T47D (cell line): ENCODE measurements at regions not wholly inside any gene's neighbourhood (a gene's known extent, or its start where the extent isn't known, plus 50 kb on each side); places are given as distances from the start of the nearest gene placed in this dataset.
A peak's percentile ranks its signal among the peaks of the same experiment; 100 is the strongest.

Source experiments
- DNase-seq, 2 experiments: peaks; one replicate each; pipeline versions ENCODE4 v3.0.0 to v3.0.0-alpha.2; 2011 to 2012; ENCODE audit warnings: low read depth in 1 of 2, low spot score in 1 of 2
- JUND ChIP-seq: IDR thresholded peaks from 2 replicates; pipeline ENCODE4 v1.6.1; 2012; ENCODE audit warnings: low read depth
- in situ Hi-C: cut with HindIII; loops from 2 replicates; pipeline ENCODE4 v1.10.0; 2016; ENCODE audit warnings: low sequenced_read_pairs, low pct_unique_long_range_greater_than_20kb

DNA sequence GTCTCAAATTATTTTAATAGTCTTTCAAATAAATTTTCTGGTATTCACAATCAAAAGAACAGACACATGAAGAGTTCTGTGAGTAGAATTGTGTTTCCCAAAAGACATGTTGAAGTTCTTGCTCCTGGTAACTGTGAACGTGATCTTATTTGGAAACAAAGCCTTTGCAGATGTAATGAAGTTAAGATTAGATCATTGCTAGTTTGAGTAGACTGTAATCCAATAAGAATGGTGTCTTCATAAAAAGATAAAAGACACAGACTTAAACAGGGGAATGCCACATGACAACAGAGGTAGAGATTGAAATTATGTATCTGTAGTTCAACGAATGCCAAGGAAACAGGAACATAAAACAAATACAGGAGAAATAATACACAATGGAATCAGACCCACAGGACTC lies 357.4 kb upstream of the CA10 start:
- in situ Hi-C loops = no loop called here
- no peak for DNase-seq
- TF ChIP-seq JUND = no peak

DNA sequence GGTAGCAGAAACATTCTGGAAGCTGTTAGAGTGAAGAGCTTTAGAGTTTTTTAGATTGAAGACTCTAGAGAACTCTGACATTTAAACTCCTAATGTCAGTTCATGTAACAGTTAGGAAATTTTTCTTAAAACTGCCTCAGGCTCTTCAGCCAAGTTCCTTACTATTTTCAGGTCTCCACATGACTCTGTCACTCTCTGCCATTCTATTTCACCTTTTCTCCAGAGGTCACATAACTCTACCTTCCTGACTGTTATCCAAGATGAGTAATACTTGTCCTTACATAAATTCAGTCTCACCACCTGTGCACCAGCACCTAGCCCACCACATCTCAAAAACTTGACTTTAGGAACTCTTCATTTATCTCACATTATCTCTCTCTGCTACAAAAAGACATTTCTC lies 347.1 kb upstream of the CA10 start:
- TF ChIP-seq JUND = no peak
- DNase-seq = no peak
- in situ Hi-C loops = no loop called here

DNA sequence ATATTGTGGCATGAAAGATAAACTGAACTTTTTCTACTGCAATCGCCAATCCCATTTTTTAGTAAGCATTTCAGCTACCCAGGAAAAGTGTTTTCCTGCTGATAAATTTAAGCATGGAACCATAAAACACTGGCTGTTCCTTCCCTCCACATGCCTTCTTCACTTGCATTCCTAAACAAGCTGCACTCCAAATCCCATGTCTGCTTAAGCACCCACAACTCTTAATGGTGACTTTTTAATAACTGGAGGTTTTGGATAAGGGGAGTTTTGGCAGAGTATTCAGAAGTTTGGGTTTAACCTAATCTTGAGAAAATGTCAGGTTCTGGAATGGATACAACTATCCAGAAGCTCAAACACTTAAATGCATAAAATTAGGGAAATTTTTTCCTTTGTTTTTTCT lies 345.6 kb upstream of the CA10 start:
- in situ Hi-C loops = no loop called here
- no peak for DNase-seq
- no peak for TF ChIP-seq JUND

DNA sequence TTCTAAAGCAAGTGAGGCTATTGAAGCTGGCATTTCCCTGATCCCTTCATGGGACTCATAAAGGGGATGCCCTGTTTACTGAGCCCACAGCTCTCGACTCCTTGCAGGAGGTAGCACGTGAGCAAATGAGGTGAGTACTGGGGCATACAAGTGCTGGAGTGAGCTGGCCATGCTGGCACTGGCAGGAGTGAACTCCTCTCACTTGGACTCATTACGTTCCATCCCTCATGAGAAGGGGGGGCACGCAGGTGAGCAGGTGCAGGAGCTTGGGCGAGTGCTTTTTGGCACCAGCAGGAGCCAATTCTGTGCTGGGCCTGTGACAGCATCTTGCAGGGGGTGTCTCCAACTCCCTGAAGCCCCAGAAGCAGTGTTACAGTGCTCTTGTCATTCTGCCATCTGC lies 337.1 kb upstream of the CA10 start:
- in situ Hi-C loops = no loop called here
- no peak for DNase-seq
- no peak for TF ChIP-seq JUND

DNA sequence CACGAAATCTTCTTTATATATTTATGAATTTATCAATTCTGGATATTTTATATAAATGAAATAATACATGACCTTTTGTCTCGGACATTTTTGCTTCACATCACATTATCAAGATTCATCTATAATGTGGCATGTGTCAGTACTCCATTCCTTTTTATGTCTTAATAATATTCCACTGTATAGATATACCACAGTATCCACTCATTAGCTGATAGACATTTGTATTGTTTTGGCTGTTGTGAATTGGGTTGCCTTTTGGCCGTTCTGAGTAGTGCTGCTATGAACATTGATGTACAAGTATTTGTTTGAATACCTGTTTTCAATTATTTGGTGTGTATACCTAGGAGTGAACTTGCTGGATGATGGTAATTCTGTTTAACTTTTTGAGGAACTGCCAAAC lies 323.8 kb upstream of the CA10 start:
- in situ Hi-C loops = no loop called here
- DNase-seq = no peak
- no peak for TF ChIP-seq JUND

DNA sequence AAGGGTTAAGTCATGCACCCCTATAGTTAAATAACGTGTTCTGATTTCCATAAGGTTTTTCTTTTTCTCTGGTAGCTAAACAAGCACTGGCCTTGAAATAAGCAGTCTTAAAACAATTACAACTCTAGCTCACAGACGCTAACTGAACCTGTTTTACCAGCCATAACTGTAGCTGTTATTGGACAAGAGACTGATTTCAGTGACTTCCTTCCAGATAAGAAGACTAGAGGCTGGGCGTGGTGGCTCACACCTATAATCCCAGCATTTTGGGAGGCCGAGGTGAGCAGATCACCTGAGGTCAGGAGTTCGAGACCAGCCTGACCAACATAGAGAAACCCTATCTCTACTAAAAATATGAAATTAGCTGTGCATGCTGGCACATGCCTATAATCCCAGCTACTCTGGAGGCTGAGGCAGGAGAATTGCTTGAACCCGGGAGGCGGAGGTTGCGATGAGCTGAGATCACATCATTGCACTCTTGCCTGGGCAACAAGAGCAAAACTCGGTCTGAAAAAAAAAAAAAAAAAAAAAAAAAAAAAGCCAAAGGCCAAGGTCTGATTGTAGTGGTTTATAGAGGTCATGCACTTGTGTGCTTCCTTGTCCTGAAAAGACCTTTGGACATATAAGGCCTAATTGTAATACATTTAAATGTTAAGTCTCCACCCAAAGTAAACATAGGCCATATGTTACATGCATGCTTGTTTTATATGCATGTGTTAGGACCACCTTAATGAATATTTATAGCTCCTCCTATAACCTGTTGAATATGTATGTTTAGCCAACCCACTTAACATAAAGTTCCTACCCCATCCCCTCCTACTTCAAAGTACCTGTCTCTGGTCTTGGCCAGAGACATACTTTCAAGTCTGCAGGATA lies 319.5 kb upstream of the CA10 start:
- no peak for TF ChIP-seq JUND
- in situ Hi-C loops = no loop called here
- no peak for DNase-seq

DNA sequence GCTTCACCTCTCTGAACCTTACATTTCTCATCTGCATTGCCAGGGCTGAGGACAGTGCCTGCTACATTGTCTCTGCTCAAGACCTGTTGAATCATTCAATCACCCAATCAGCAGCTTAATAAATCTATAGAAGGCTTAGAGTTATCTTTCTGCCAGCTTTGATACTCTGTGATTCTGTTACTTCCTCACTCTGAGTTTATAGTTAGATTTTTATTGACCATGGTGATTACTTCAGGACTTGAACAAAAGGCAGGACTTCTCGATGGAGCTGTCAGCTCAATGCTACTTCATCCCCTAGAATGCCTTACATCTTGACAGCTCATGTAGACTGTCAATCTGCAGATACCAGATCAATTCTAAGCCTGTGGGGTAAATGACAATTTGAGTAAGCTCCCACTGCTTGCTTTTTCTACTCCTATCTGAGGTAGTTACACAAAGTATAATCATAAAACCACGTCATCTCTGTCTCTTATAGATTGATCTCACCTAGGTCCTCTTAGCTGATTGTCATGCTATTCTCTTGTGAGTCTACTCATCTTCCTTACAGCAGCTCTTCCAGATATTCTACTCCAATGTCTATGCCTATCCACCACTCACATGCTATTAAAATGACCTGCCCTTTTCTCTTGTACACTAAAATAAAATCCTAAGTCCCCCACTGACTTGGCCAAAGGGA lies 318.3 kb upstream of the CA10 start:
- no peak for DNase-seq
- in situ Hi-C loops = no loop called here

DNA sequence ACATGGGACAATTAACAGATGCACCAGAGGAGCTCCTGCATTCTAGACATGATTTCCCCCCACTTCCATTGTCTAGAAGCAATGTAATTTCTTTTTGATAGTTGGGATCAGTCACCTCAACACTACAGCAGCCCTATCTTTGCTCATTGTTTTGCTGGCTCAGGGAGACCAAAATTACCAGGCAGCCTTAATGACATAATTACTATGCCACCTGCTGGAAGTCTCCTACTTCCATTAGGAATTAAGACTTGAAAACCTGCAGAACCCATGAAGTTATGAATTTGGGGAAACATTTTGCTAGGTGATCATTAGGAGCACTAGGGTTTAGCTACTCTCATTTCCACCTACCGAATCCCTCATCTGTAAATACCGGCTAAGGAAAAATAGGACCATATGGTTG lies 312.0 kb upstream of the CA10 start:
- in situ Hi-C loops = no loop called here
- peak in 1 of 2 experiments; percentile 7 for DNase-seq
- no peak for TF ChIP-seq JUND

More for the DNA sequence above, 318.3 kb upstream of the CA10 start:
- no peak for TF ChIP-seq JUND

DNA sequence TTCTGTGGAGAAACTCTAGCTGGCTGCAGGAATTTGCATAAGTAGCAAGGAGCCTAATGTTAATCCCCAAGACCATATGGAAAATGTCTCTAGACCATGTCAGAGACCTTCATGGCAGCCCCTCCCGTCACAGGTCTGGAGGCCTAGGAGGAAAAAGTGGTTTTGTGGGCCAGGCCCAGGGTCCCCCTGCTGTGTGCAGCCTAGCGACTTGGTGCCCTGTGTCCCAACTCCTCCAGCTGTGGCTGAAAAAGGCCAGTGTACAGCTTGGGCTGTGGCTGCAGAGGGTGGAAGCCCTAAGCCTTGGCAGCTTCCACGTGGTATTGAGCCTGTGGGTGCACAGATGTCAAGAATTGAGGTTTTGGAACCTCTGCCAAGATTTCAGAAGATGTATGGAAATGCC lies 306.9 kb upstream of the CA10 start:
- no peak for DNase-seq
- TF ChIP-seq JUND = no peak
- in situ Hi-C loops = no loop called here

DNA sequence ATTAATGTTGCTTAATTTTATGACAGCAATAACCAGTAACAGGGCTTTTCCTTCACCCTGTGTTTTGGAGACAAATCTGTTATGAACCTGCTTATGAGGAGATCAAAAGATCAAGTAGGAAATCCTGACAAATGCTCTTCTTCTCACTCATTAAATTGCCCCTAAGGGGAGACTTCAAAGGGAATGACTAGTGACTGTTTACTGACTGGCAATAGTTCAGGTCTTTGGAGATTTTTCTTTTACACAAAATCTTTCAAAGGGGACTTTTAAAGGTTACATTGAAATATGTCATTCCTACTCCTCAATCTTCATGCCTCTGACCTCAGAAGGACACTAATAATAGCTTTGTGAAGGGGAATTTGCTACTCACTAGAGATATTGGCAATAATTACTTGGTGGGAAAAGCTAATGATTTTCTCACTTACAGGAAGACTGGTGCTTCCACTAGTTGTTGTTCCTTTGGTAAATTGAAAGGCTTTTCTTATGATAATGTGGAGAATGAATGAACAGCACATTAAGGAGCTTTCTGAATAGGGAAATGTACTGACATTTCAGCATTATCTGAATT lies 292.9 kb upstream of the CA10 start:
- no peak for TF ChIP-seq JUND
- in situ Hi-C loops = no loop called here
- DNase-seq = no peak

DNA sequence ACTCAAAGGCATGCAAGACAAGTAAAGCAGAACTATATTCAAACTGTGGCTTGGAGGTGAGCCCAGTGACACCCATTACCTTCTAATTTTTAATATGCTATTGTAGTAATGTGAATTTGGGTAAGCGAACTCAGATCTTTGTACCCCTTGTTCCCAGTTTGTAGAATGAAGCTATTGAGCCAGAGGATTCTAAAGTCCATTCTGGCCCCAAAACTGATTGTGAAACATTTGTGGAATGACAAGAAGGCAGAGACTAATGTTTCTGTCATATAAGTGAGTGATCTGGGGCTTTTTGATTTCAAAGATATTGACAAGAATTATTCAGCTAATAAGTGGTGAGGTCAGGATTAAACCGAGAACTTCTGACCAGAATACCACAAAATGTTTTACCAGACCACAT lies 283.8 kb upstream of the CA10 start:
- DNase-seq = no peak
- no peak for TF ChIP-seq JUND
- in situ Hi-C loops = no loop called here

DNA sequence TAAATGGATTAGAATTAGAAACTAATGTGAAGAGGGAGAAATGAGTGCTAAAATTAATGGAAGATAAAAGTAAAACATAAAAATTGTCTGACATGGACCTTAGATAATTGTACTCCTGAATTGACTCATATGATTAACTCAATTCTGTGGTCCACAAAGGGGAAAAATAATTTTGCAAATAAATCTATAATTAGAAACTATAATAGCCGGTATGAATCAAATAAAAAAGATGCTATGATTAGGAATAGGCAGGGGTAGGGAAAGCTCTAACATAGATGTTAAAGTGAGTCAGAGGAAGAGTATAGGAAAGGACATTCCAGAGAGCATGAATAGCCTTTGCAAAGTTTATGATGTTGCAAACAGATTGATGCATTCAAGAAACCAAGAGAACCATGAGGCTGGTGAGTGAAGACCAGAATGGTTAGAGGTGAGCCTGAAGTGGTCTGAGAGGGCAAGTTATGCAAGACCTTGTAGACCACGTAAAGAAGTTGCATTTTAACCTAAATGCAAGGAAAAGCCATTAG lies 262.1 kb upstream of the CA10 start:
- in situ Hi-C loops = no loop called here
- no peak for TF ChIP-seq JUND

DNA sequence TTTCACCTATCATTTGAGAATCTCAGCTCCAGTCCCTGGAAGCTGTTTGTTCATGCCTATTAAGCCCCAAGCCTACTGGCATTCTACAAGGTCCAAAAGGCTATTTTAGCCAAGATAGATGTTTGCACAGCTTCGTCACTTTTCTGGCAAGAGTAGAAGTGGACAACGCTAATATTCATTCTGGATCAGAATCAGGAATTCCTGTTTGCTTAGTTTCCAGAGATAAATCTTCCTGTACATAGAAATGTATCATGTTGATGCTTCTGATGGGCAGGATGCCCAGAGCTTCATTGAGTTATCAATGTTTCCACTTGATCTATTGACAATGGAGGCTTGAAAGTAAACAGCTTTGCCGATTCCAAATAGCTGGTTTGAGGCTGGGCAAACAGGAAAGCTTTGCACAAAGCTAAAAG lies 260.7 kb upstream of the CA10 start:
- in situ Hi-C loops = no loop called here
- TF ChIP-seq JUND = peak; percentile 95
- peak; percentile 11 to 83 for DNase-seq

More for the DNA sequence above, 262.1 kb upstream of the CA10 start:
- no peak for DNase-seq
